GM12865 (cell line): ENCODE measurements at regions not wholly inside any gene's neighbourhood (a gene's known extent, or its start where the extent isn't known, plus 50 kb on each side); places are given as distances from the start of the nearest gene placed in this dataset.

Source experiments
- DNase-seq: peaks from one replicate; pipeline ENCODE4 v3.0.0; 2010; ENCODE audit warnings: low read depth
- H3K4me3 ChIP-seq: 2 replicates; pipeline ENCODE4 v1.5.1; 2011; ENCODE audit warnings: mild to moderate bottlenecking, low read depth, low read length, control low read depth
- CTCF ChIP-seq: IDR thresholded peaks from 2 replicates; pipeline ENCODE4 v1.5.1; 2011; ENCODE audit warnings: low read length, control low read depth, low read depth, inconsistent platforms; ENCODE audit not compliant: insufficient read depth; ENCODE audit errors: missing control alignments

DNA sequence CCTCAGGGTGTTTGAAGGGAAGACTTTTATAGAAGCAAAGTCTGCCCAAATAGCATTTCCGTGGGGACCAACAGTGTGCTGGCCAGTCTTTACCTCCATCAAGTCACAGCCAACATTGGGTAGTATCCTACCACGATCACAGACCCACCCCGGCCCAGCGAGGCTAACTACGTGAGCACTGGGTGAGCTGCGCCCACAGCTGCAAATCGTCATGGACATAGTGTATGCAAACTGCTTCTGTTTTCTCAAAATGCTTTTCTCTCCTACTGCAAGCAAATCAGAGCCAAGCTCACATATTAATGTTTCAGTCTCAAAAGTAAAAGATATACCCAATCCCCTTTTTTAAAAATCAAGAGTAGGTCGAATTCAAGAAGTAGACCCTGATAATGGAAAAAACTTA, 592.8 kb upstream of the CDH4 start:
- TF ChIP-seq CTCF, result no peak
- DNase-seq, result no peak

GRCh38 chr20:60662307-60662706, 589.8 kb upstream of the CDH4 start:
- no peak overlapping the region for H3K4me3 ChIP-seq
- no peak for TF ChIP-seq CTCF
- no peak for DNase-seq

More for the DNA sequence above, 592.8 kb upstream of the CDH4 start:
- H3K4me3 ChIP-seq, result no peak overlapping the region

DNA sequence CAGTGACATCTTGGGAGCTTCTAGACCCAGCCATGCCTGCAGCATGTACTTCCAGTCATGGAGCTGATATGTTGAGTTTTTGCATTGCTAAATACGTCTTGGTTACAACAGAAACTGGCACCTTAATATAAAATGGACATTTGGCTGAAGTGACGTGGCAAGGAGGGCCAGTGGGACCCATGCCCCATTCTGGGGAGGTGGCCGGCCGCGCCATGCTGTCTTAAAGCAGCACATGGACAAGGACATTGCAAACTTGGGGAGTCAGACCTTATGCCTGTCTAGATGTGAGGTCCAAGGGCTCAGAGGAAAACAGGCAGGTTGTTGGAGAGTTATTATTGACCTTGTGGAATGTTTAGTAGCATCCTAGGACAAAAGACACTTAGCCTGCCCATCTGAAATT, 588.0 kb upstream of the CDH4 start:
- no peak for DNase-seq
- no peak for TF ChIP-seq CTCF

DNA sequence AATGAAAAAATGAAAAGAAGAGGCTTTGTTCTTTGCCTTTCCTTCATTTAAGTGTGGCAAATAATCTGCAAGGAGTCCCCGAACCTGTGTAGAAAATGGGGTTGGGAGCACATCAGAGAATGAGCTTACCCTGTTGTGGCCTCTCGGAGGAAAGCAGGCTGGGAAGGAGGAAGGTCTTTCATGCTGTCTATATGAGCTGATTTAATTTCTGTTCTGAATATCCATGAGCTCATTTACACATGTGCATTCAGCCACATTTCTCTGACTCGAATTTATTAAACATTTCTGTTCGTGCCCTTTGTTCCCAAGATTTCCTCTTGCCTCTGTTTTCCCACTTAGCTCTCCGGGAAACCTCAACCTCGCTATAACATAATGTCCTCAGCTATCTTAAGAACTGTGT, 584.4 kb upstream of the CDH4 start:
- H3K4me3 ChIP-seq, result no peak overlapping the region
- no peak for DNase-seq
- TF ChIP-seq CTCF, result no peak

More for the DNA sequence above, 588.0 kb upstream of the CDH4 start:
- H3K4me3 ChIP-seq, result no peak overlapping the region

- TF ChIP-seq CTCF, result no peak
Observed at GRCh38 chr20:60669211-60669610, 582.9 kb upstream of the CDH4 start.

DNA sequence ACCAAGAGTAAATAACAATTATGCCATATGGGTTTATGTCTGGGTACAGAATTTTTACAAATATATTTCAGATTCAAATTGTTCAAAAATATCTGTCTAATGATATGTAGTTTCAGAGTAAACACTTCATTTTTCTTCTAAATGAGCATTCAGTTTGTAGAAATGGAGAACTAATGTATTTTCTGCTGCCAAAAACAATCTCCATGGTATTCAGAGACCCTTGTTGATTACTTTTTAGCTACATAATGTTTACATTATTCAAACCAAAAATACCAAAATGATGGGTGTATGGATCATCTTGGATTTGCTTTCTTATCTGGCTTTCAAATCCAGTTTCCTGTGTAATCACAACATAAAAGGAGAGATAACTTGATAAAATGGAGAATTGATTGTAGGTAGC, 576.0 kb upstream of the CDH4 start:
- DNase-seq, result no peak

More at GRCh38 chr20:60669211-60669610, 582.9 kb upstream of the CDH4 start:
- no peak for DNase-seq
- no peak overlapping the region for H3K4me3 ChIP-seq

GRCh38 chr20:60677819-60678218, 574.2 kb upstream of the CDH4 start:
- DNase-seq, result no peak
- no peak overlapping the region for H3K4me3 ChIP-seq
- TF ChIP-seq CTCF, result no peak

More for the DNA sequence above, 576.0 kb upstream of the CDH4 start:
- TF ChIP-seq CTCF, result no peak
- H3K4me3 ChIP-seq, result no peak overlapping the region
